GM12865 (cell line): ENCODE measurements at regions not wholly inside any gene's neighbourhood (a gene's known extent, or its start where the extent isn't known, plus 50 kb on each side); places are given as distances from the start of the nearest gene placed in this dataset.

ENCODE experiments used
- DNase-seq: peaks from one replicate; pipeline ENCODE4 v3.0.0; 2010; ENCODE audit warnings: low read depth
- H3K4me3 ChIP-seq: 2 replicates; pipeline ENCODE4 v1.5.1; 2011; ENCODE audit warnings: mild to moderate bottlenecking, low read depth, low read length, control low read depth
- CTCF ChIP-seq: IDR thresholded peaks from 2 replicates; pipeline ENCODE4 v1.5.1; 2011; ENCODE audit warnings: low read length, control low read depth, low read depth, inconsistent platforms; ENCODE audit not compliant: insufficient read depth; ENCODE audit errors: missing control alignments

- TF ChIP-seq CTCF: no peak
- no peak for DNase-seq
Measured at GRCh38 chr5:117953272-117953671, 1035.1 kb downstream of the DTWD2 start.

GRCh38 chr5:117947836-117948235, 1040.5 kb downstream of the DTWD2 start:
- H3K4me3 ChIP-seq: no peak overlapping the region
- no peak for DNase-seq
- no peak for TF ChIP-seq CTCF

More at GRCh38 chr5:117953272-117953671, 1035.1 kb downstream of the DTWD2 start:
- no peak overlapping the region for H3K4me3 ChIP-seq

- H3K4me3 ChIP-seq: no peak overlapping the region
- no peak for TF ChIP-seq CTCF
- DNase-seq: no peak
Measured at GRCh38 chr5:117947121-117947520, 1041.2 kb downstream of the DTWD2 start.

- DNase-seq: no peak
- no peak for TF ChIP-seq CTCF
- H3K4me3 ChIP-seq: no peak overlapping the region
Measured at GRCh38 chr5:117945258-117945657, 1043.1 kb downstream of the DTWD2 start.

- no peak overlapping the region for H3K4me3 ChIP-seq
- no peak for TF ChIP-seq CTCF
- DNase-seq: no peak
Measured at GRCh38 chr5:117943541-117943940, 1044.8 kb downstream of the DTWD2 start.

- no peak for TF ChIP-seq CTCF
- no peak overlapping the region for H3K4me3 ChIP-seq
- DNase-seq: no peak
Measured at GRCh38 chr5:117942861-117943519, 1045.4 kb downstream of the DTWD2 start.

GRCh38 chr5:117893211-117893610, 1095.1 kb downstream of the DTWD2 start:
- no peak for DNase-seq
- no peak overlapping the region for H3K4me3 ChIP-seq
- TF ChIP-seq CTCF: no peak
